HCT116 (cell line): ENCODE measurements at regions not wholly inside any gene's neighbourhood (a gene's known extent, or its start where the extent isn't known, plus 50 kb on each side); places are given as distances from the start of the nearest gene placed in this dataset.

ENCODE experiments used
- ATAC-seq: fragments of 200-7000 bp; cut with Tn5 transposase; 2 replicates; pipeline ENCODE4 v1.9.1; 2020; ENCODE audit warnings: mild to moderate bottlenecking, moderate library complexity
- BruUV-seq: library from RNA; stranded (reverse); fragments of 400-500 nt; replicated peaks from 2 replicates; lab custom pipeline; 2021; lab: Mats Ljungman, UMichigan
- CTCF ChIA-PET: fragments of 300-600 bp; sonication (Branson Sonifier 250); formaldehyde crosslinking; loops from one replicate; lab custom pipeline; 2021; ENCODE audit warnings: antibody characterized with exemption; lab: Charles Lee
- POLR2A ChIA-PET: fragments of 300-600, 350-600 bp; sonication (Branson Sonifier 250); formaldehyde crosslinking; loops from one replicate; lab custom pipeline; 2021; ENCODE audit warnings: antibody characterized with exemption; lab: Charles Lee
- RAD21 ChIA-PET, 2 experiments: fragments of 300-600 bp; sonication (Branson Sonifier 250); formaldehyde crosslinking; loops; one replicate each; lab custom pipeline; 2023; ENCODE audit warnings: low total read pairs in 2 of 2; ENCODE audit not compliant: uncharacterized antibody in 2 of 2, unreplicated experiment in 2 of 2, low non-redundant PET in 1 of 2; lab: Charles Lee
- DNase-seq: peaks from one replicate; pipeline ENCODE4 v3.0.0-alpha.2; 2010; ENCODE audit warnings: low read depth, low spot score
- H2AFZ ChIP-seq: fragments of 200-600 bp; shearing (Covaris generic), sonication (generic); 2 replicates; pipeline ENCODE4 v1.6.1; 2017; ENCODE audit warnings: low read depth, mixed run types, mixed read lengths, antibody characterized with exemption, low read length; ENCODE audit not compliant: poor library complexity, severe bottlenecking
- H3K27ac ChIP-seq: 2 replicates; pipeline ENCODE4 v1.5.1; 2012; ENCODE audit warnings: low read depth, low read length
- H3K27me3 ChIP-seq: fragments of 200-600 bp; sonication (generic); 2 replicates; pipeline ENCODE4 v1.6.1; 2016; ENCODE audit warnings: mixed run types, low read length, mixed read lengths; ENCODE audit not compliant: insufficient read depth
- H3K36me3 ChIP-seq, 2 experiments: fragments of 200-500 bp in 1 of 2; fragments of 200-600 bp in 1 of 2; sonication (Bioruptor generic) in 1 of 2; sonication (generic) in 1 of 2; 2 replicates each; pipeline versions ENCODE4 v1.5.1 to v1.6.1; 2014 to 2016; ENCODE audit warnings: low read length in 2 of 2, inconsistent platforms in 1 of 2, mixed read lengths in 1 of 2, mixed run types in 1 of 2; ENCODE audit not compliant: insufficient read depth in 2 of 2, control insufficient read depth in 1 of 2
- H3K4me1 ChIP-seq, 2 experiments: fragments of 200-600 bp in 1 of 2; sonication (generic) in 1 of 2; 2 replicates each; pipeline versions ENCODE4 v1.5.1 to v1.6.1; 2012 to 2017; ENCODE audit warnings: low read length in 2 of 2, inconsistent platforms in 1 of 2, mild to moderate bottlenecking in 1 of 2, mixed read lengths in 1 of 2, mixed run types in 1 of 2, moderate library complexity in 1 of 2; ENCODE audit not compliant: insufficient read depth in 2 of 2, control insufficient read depth in 1 of 2
- H3K4me2 ChIP-seq: fragments of 200-600 bp; sonication (generic); 2 replicates; pipeline ENCODE4 v1.6.1; 2017; ENCODE audit warnings: mixed run types, low read length, mixed read lengths
- H3K4me3 ChIP-seq, 2 experiments: fragments of 200-600 bp in 1 of 2; sonication (generic) in 1 of 2; replicated peaks in 1 of 2; 2 replicates each; pipeline ENCODE4 v1.5.1; 2011 to 2016; ENCODE audit warnings: low read length in 2 of 2, control low read depth in 1 of 2, low read depth in 1 of 2, mild to moderate bottlenecking in 1 of 2, mixed read lengths in 1 of 2, mixed run types in 1 of 2
- H3K79me2 ChIP-seq: fragments of 200-600 bp; sonication (generic); 2 replicates; pipeline ENCODE4 v1.6.1; 2017; ENCODE audit warnings: mild to moderate bottlenecking, mixed run types, low read length, moderate library complexity, mixed read lengths; ENCODE audit not compliant: insufficient read depth
- H3K9ac ChIP-seq: fragments of 200-600 bp; sonication (generic); 2 replicates; pipeline ENCODE4 v1.6.1; 2016; ENCODE audit warnings: low read length, mixed read lengths
- H3K9me2 ChIP-seq: fragments of 200-600 bp; sonication (generic), shearing (Covaris generic); 2 replicates; pipeline ENCODE4 v1.6.1; 2017; ENCODE audit warnings: mixed run types, mild to moderate bottlenecking, moderate library complexity; ENCODE audit not compliant: insufficient read depth
- H3K9me3 ChIP-seq, 2 experiments: fragments of 200-500 bp in 1 of 2; fragments of 200-600 bp in 1 of 2; sonication (Bioruptor generic) in 1 of 2; sonication (generic) in 1 of 2; 2 replicates each; pipeline ENCODE4 v1.6.1; 2014 to 2017; ENCODE audit warnings: low read length in 2 of 2, mixed read lengths in 2 of 2, inconsistent platforms in 1 of 2, low read depth in 1 of 2, mild to moderate bottlenecking in 1 of 2, mixed run types in 1 of 2, moderate library complexity in 1 of 2; ENCODE audit not compliant: control insufficient read depth in 1 of 2, insufficient read depth in 1 of 2
- H4K20me1 ChIP-seq: fragments of 200-600 bp; sonication (generic), shearing (Covaris generic); 2 replicates; pipeline ENCODE4 v1.6.1; 2017; ENCODE audit warnings: mixed run types, mild to moderate bottlenecking, moderate library complexity; ENCODE audit not compliant: insufficient read depth
- ATF3 ChIP-seq: IDR thresholded peaks from 2 replicates; pipeline ENCODE4 v1.6.1; 2012
- CEBPB ChIP-seq: IDR thresholded peaks from 2 replicates; pipeline ENCODE4 v1.6.1; 2012; ENCODE audit warnings: low read depth
- EGR1 ChIP-seq: IDR thresholded peaks from 2 replicates; pipeline ENCODE4 v1.6.1; 2012; ENCODE audit warnings: low read depth
- ELF1 ChIP-seq: IDR thresholded peaks from 2 replicates; pipeline ENCODE4 v1.6.1; 2012; ENCODE audit warnings: low read depth, borderline replicate concordance
- EZH2 ChIP-seq: fragments of 200-600 bp; sonication (generic); IDR thresholded peaks from 2 replicates; pipeline ENCODE4 v1.6.1; 2017; ENCODE audit warnings: antibody characterized with exemption, mixed run types
- EZH2phosphoT487 ChIP-seq: fragments of 200-600 bp; IDR thresholded peaks from 2 replicates; pipeline ENCODE4 v1.6.1; 2018; ENCODE audit warnings: antibody characterized with exemption, borderline replicate concordance
- JUND ChIP-seq: IDR thresholded peaks from 2 replicates; pipeline ENCODE4 v1.6.1; 2012
- MAX ChIP-seq: IDR thresholded peaks from 2 replicates; pipeline ENCODE4 v1.6.1; 2012
- POLR2AphosphoS5 ChIP-seq: IDR thresholded peaks from 2 replicates; pipeline ENCODE4 v1.6.1; 2011; ENCODE audit warnings: mild to moderate bottlenecking, low read depth, low read length, moderate library complexity
- SIN3A ChIP-seq: IDR thresholded peaks from 2 replicates; pipeline ENCODE4 v1.6.1; 2012; ENCODE audit warnings: low read depth
- SRF ChIP-seq: IDR thresholded peaks from 2 replicates; pipeline ENCODE4 v1.6.1; 2012; ENCODE audit warnings: low read depth
- TCF7L2 ChIP-seq: IDR thresholded peaks from 2 replicates; pipeline ENCODE4 v1.7.0; 2011; ENCODE audit warnings: borderline replicate concordance, inconsistent platforms; ENCODE audit not compliant: insufficient read depth, insufficient read length; ENCODE audit errors: extremely low read depth
- YY1 ChIP-seq: IDR thresholded peaks from 2 replicates; pipeline ENCODE4 v1.6.1; 2011; ENCODE audit warnings: low read length, low read depth, moderate library complexity, mild to moderate bottlenecking; ENCODE audit not compliant: insufficient replicate concordance; ENCODE audit errors: extremely low read depth
- ZBTB33 ChIP-seq: IDR thresholded peaks from 2 replicates; pipeline ENCODE4 v1.6.1; 2011; ENCODE audit warnings: mild to moderate bottlenecking, low read length, moderate library complexity; ENCODE audit not compliant: insufficient replicate concordance; ENCODE audit errors: extremely low read depth
- ZFX ChIP-seq: fragments of 450-650 bp; IDR thresholded peaks from 2 replicates; pipeline ENCODE4 v1.6.1; 2017
- intact Hi-C: fragments of 100-400 bp; cut with micrococcal nuclease; formaldehyde crosslinking; loops from 2 replicates; pipeline ENCODE4 v1.10.0; 2022

- POLR2A ChIA-PET, result no interaction called here
- H3K4me2 ChIP-seq, result no peak overlapping the region
- no peaks in the 10 kb centered on the region for H3K4me1 ChIP-seq
- DNase-seq, result no peak
- H3K79me2 ChIP-seq, result no peaks in the 10 kb centered on the region
- no peak overlapping the region for H3K27ac ChIP-seq
- CTCF ChIA-PET, result no interaction called here
- no peaks in the 10 kb centered on the region for H3K9me2 ChIP-seq
- no peak for ATAC-seq
- no peak overlapping the region for H2AFZ ChIP-seq
- no peaks in the 10 kb centered on the region for H4K20me1 ChIP-seq
- TF ChIP-seq CEBPB (no peak), YY1 (no peak), SIN3A (no peak), ZBTB33 (no peak), ATF3 (no peak), JUND (no peak), ELF1 (no peak), ZFX (no peak), SRF (no peak), EZH2phosphoT487 (no peak), MAX (no peak), EZH2 (no peak), TCF7L2 (no peak), EGR1 (no peak), POLR2AphosphoS5 (no peak)
- no peaks in the 10 kb centered on the region for H3K36me3 ChIP-seq
- no peak overlapping the region for H3K9ac ChIP-seq
- no TSS peak for BruUV-seq
- H3K9me3 ChIP-seq, result no peaks in the 10 kb centered on the region
- H3K27me3 ChIP-seq, result no peaks in the 10 kb centered on the region
- intact Hi-C loops, result no loop called here
- H3K4me3 ChIP-seq, result no peak overlapping the region
- RAD21 ChIA-PET, result no interaction called here
Observed at GRCh38 chr10:33406596-33406995, 72.1 kb upstream of the NRP1 start.
